HG02623 (cell line): ENCODE measurements at regions not wholly inside any gene's neighbourhood (a gene's known extent, or its start where the extent isn't known, plus 50 kb on each side); places are given as distances from the start of the nearest gene placed in this dataset.
"Not testable (repeated sequence)": the region's sequence is repeated elsewhere in the genome, so short reads cannot be mapped to it uniquely, and the experiment has no call there.

Experiments
- ATAC-seq: cut with Tn5 transposase; IDR thresholded peaks from one replicate; pipeline ENCODE4 v1.9.1; 2021; ENCODE audit warnings: moderate library complexity; ENCODE audit not compliant: unreplicated experiment

- ATAC-seq: peak; percentile 61
Measured at GRCh38 chr21:8194042-8194441, 2327.3 kb upstream of the TPTE start.

DNA sequence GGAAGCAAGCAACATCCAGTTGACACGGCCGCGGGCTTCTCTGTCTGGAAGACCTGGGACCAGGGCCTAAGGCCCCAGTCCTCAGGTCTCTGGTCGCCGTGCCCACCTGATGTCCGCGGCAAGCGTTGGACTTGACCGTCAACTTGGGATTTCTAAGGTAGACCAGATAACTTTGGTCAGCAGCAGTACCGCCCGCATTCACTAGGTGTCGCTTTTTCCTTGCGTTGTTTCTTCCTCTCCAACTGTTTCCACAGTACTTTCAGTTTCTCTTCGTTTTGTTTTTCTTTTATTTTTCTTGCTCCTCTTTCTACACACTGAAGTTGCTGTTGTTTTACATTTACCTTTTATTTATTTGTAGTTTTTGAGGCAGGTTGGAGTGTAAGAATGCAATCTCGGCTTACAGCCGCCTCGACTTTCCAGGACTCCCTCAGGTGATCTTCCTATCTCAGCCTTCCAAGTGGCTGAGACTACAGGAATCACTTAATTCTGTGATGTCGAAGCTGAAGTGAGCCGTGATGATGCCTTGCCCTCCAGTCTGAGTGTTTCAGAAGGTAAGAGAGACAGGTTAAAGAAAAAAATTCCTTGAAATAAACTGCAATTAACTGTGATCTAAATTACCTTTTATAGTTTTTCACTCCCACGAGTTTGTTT is 2323.9 kb upstream of the TPTE start:
- ATAC-seq: not testable (repeated sequence)

GRCh38 chr21:8205094-8205891 is 2316.1 kb upstream of the TPTE start:
- ATAC-seq: not testable (repeated sequence)

GRCh38 chr21:8205892-8206188 is 2315.5 kb upstream of the TPTE start:
- not testable (repeated sequence) for ATAC-seq

- ATAC-seq: not testable (repeated sequence)
Measured at GRCh38 chr21:8212986-8213550, 2308.3 kb upstream of the TPTE start.

GRCh38 chr21:8214539-8214938 is 2306.8 kb upstream of the TPTE start:
- not testable (repeated sequence) for ATAC-seq

- not testable (repeated sequence) for ATAC-seq
Measured at GRCh38 chr21:8229366-8230150, 2291.8 kb upstream of the TPTE start.

- not testable (repeated sequence) for ATAC-seq
Measured at GRCh38 chr21:8231252-8231651, 2290.1 kb upstream of the TPTE start.

- not testable (repeated sequence) for ATAC-seq
Measured at GRCh38 chr21:8233000-8233399, 2288.4 kb upstream of the TPTE start.

DNA sequence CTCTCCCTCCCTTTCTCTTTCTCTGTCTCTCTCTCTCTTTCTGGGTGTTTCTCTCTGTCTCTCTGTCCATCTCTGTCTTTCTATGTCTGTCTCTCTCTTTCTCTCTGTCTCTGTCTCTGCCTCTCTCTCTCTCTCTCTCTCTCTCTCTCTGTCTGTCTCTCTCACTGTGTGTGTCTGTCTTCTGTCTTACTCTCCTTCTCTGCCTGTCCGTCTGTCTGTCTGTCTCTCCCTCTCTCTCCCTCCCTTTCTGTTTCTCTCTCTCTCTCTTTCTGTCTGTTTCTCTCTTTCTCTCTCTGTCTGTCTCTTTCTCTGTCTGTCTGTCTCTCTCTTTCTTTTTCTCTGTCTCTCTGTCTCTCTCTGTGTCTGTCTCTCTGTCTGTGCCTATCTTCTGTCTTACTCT is 2287.3 kb upstream of the TPTE start:
- ATAC-seq: not testable (repeated sequence)

DNA sequence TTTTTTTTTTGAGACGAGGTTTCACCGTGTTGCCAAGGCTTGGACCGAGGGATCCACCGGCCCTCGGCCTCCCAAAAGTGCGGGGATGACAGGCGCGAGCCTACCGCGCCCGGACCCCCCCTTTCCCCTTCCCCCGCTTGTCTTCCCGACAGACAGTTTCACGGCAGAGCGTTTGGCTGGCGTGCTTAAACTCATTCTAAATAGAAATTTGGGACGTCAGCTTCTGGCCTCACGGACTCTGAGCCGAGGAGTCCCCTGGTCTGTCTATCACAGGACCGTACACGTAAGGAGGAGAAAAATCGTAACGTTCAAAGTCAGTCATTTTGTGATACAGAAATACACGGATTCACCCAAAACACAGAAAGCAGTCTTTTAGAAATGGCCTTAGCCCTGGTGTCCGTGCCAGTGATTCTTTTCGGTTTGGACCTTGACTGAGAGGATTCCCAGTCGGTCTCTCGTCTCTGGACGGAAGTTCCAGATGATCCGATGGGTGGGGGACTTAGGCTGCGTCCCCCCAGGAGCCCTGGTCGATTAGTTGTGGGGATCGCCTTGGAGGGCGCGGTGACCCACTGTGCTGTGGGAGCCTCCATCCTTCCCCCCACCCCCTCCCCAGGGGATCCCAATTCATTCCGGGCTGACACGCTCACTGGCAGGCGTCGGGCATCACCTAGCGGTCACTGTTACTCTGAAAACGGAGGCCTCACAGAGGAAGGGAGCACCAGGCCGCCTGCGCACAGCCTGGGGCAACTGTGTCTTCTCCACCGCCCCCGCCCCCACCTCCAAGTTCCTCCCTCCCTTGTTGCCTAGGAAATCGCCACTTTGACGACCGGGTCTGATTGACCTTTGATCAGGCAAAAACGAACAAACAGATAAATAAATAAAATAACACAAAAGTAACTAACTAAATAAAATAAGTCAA is 2276.4 kb upstream of the TPTE start:
- ATAC-seq: peak; percentile 35

- ATAC-seq: peak; percentile 63
Measured at GRCh38 chr21:8245642-8246402, 2275.6 kb upstream of the TPTE start.

DNA sequence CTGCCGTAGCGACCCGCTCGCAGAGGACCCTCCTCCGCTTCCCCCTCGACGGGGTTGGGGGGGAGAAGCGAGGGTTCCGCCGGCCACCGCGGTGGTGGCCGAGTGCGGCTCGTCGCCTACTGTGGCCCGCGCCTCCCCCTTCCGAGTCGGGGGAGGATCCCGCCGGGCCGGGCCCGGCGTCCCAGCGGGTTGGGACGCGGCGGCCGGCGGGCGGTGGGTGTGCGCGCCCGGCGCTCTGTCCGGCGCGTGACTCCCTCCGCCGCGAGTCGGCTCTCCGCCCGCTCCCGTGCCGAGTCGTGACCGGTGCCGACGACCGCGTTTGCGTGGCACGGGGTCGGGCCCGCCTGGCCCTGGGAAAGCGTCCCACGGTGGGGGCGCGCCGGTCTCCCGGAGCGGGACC is 2269.7 kb upstream of the TPTE start:
- ATAC-seq: not testable (repeated sequence)

- not testable (repeated sequence) for ATAC-seq
Measured at GRCh38 chr21:8255094-8255493, 2266.3 kb upstream of the TPTE start.

DNA sequence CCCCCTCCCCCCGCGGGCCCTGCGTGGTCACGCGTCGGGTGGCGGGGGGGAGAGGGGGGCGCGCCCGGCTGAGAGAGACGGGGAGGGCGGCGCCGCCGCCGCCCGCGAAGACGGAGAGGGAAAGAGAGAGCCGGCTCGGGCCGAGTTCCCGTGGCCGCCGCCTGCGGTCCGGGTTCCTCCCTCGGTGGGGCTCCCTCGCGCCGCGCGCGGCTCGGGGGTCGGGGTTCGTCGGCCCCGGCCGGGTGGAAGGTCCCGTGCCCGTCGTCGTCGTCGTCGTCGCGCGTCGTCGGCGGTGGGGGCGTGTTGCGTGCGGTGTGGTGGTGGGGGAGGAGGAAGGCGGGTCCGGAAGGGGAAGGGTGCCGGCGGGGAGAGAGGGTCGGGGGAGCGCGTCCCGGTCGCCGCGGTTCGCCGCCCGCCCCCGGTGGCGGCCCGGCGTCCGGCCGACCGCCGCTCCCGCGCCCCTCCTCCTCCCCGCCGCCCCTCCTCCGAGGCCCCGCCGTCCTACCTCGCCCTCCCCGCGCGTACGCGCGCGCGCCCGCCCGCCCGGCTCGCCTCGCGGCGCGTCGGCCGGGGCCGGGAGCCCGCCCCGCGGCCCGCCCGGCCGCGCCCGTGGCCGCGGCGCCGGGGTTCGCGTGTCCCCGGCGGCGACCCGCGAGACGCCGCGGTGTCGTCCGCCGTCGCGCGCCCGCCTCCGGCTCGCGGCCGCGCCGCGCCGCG is 2264.1 kb upstream of the TPTE start:
- ATAC-seq: not testable (repeated sequence)

DNA sequence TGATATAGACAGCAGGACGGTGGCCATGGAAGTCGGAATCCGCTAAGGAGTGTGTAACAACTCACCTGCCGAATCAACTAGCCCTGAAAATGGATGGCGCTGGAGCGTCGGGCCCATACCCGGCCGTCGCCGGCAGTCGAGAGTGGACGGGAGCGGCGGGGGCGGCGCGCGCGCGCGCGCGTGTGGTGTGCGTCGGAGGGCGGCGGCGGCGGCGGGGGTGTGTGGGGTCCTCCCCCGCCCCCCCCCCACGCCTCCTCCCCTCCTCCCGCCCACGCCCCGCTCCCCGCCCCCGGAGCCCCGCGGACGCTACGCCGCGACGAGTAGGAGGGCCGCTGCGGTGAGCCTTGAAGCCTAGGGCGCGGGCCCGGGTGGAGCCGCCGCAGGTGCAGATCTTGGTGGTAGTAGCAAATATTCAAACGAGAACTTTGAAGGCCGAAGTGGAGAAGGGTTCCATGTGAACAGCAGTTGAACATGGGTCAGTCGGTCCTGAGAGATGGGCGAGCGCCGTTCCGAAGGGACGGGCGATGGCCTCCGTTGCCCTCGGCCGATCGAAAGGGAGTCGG is 2261.2 kb upstream of the TPTE start:
- not testable (repeated sequence) for ATAC-seq
